ENCODE measurements at regions not wholly inside any gene's neighbourhood (a gene's known extent, or its start where the extent isn't known, plus 50 kb on each side); places are given as distances from the start of the nearest gene placed in this dataset.

GRCh38 chr13:76773448-76774094, 112.6 kb downstream of the KCTD12 start:
- no peak overlapping the region for H2AFZ ChIP-seq (ENCODE audit: low read depth, low read length)
- no peak overlapping the region for H3K4me2 ChIP-seq (ENCODE audit: insufficient read depth, low read length)
- FAIRE-seq (no peak), DNase-seq (ENCODE audit: low read depth, low spot score) (no peak)
- H3K9ac ChIP-seq (replicated peaks; ENCODE audit: extremely low read depth, insufficient read depth, low read length): no peak overlapping the region
- H3K4me3 ChIP-seq (replicated peaks in 1 of 3; ENCODE audit: insufficient read depth in 1 of 3, low read depth in 1 of 3, low read length in 3 of 3): no peak overlapping the region
- no peak overlapping the region for H3K27ac ChIP-seq (ENCODE audit: insufficient read depth, low read depth, low read length)
- ChIA-PET POLR2A (no interaction called here), CTCF (no interaction called here)
- dilution Hi-C loops (cut with MboI; ENCODE audit: extremely low pct_ligation_motif_present, low sequenced_read_pairs): no loop called here
- H3K4me1 ChIP-seq (ENCODE audit: control insufficient read depth, extremely low read depth, insufficient read depth, low read length): no peaks in the 10 kb centered on the region
- no peaks in the 10 kb centered on the region for H3K79me2 ChIP-seq (ENCODE audit: control insufficient read depth, insufficient read depth, low read length)
- H3K27me3 ChIP-seq (ENCODE audit: control insufficient read depth in 2 of 2, insufficient read depth in 2 of 2, low read length in 2 of 2): no peaks in the 10 kb centered on the region
- H3K9me3 ChIP-seq (replicated peaks; ENCODE audit: control insufficient read depth, insufficient read depth, low read length): no peaks in the 10 kb centered on the region
- BruUV-seq (replicated peaks): no TSS peak
- intact Hi-C loops (cut with micrococcal nuclease): no loop called here
- H3K36me3 ChIP-seq (ENCODE audit: control insufficient read depth in 2 of 2, extremely low read depth in 1 of 2, insufficient read depth in 2 of 2, low read length in 2 of 2): no peaks in the 10 kb centered on the region
- no peaks in the 10 kb centered on the region for H4K20me1 ChIP-seq (replicated peaks; ENCODE audit: control insufficient read depth, extremely low read depth, insufficient read depth, low read length)
- TF ChIP-seq, protein P1, sequence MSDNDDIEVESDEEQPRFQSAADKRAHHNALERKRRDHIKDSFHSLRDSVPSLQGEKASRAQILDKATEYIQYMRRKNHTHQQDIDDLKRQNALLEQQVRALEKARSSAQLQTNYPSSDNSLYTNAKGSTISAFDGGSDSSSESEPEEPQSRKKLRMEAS (IDR thresholded peaks at IDR 0.05; ENCODE audit: insufficient read depth, insufficient read length): no peak
- TF ChIP-seq FOS (IDR thresholded peaks at IDR 0.05; ENCODE audit: borderline replicate concordance, insufficient read depth, low read length): no peak
- no peak for TF ChIP-seq JUN (IDR thresholded peaks at IDR 0.05; ENCODE audit: borderline replicate concordance, insufficient read depth, insufficient read length, low read depth)
- TF ChIP-seq POLR2AphosphoS5 (IDR thresholded peaks at IDR 0.05; ENCODE audit: insufficient read depth, low read depth, low read length): no peak
- no peak for TF ChIP-seq POLR2A (IDR thresholded peaks at IDR 0.05; ENCODE audit: low read depth, low read length)
- TF ChIP-seq CTCF (IDR thresholded peaks at IDR 0.05; ENCODE audit: extremely low read depth in 1 of 2, insufficient read depth in 1 of 2, low read depth in 1 of 2, low read length in 2 of 2): no peak
- TF ChIP-seq MYC (IDR thresholded peaks at IDR 0.05; ENCODE audit: low read depth, low read length): no peak
- TF ChIP-seq GATA2 (IDR thresholded peaks at IDR 0.05; ENCODE audit: insufficient read depth, insufficient read length, low read depth, low read length): no peak
- TF ChIP-seq EZH2 (IDR thresholded peaks at IDR 0.05; ENCODE audit: borderline replicate concordance, low read depth, low read length, severe bottlenecking): no peak
- no peaks in the 10 kb centered on the region for H3K9me1 ChIP-seq (replicated peaks; ENCODE audit: control insufficient read depth, extremely low read depth, insufficient read depth, low read length)

Measured in endothelial cell of umbilical vein (primary cell).